ENCODE measurements at regions not wholly inside any gene's neighbourhood (a gene's known extent, or its start where the extent isn't known, plus 50 kb on each side); places are given as distances from the start of the nearest gene placed in this dataset.
A peak's percentile ranks its signal among the peaks of the same experiment; 100 is the strongest.

GRCh38 chr4:153034681-153035080 is 98.6 kb downstream of the FHDC1 start:
- ChIA-PET CTCF (interaction anchor here (0.6 to 1.6 kb wide), 2 partner anchors 49 to 93 kb away, joined by 3 read pairs; no protein-coding TSS in a partner anchor), POLR2A (no interaction called here)
- Mint-ChIP-seq H3K4me1 (ENCODE audit: low read depth, unreplicated experiment) (peaks cover 11% of the 10 kb centered on the region), H3K9me3 (ENCODE audit: unreplicated experiment) (peaks cover 16% of the 10 kb centered on the region), H3K27me3 (ENCODE audit: insufficient read depth, unreplicated experiment) (no peaks in the 10 kb centered on the region), H3K27ac (ENCODE audit: unreplicated experiment) (no peak overlapping the region), H3K4me3 (ENCODE audit: unreplicated experiment) (no peak overlapping the region), H3K36me3 (ENCODE audit: insufficient read depth, unreplicated experiment) (no peaks in the 10 kb centered on the region)
- Histone ChIP-seq H3K4me1 (no peaks in the 10 kb centered on the region), H3K4me3 (ENCODE audit: low read depth, low read length) (no peak overlapping the region), H3K9me3 (no peaks in the 10 kb centered on the region), H3K27me3 (replicated peaks; ENCODE audit: control insufficient read depth, insufficient read depth, low read length) (no peaks in the 10 kb centered on the region), H3K36me3 (ENCODE audit: control insufficient read depth, insufficient read depth, low read length) (no peaks in the 10 kb centered on the region)
- BruUV-seq (replicated peaks), result no TSS peak
- DNase-seq, result no peak
- TF ChIP-seq CTCF (IDR thresholded peaks at IDR 0.05; ENCODE audit: insufficient read depth in 1 of 2, low read depth in 1 of 2, low read length in 1 of 2, severe bottlenecking in 1 of 2, unreplicated experiment in 1 of 2), result no peak
- intact Hi-C loops (cut with micrococcal nuclease; ENCODE audit: unreplicated experiment), result loop anchor here (5.0 kb wide), 1 partner anchor 97 kb away; the partner anchor contains the start of gene FHDC1

- Mint-ChIP-seq H3K4me3 (ENCODE audit: unreplicated experiment) (no peak overlapping the region), H3K36me3 (ENCODE audit: insufficient read depth, unreplicated experiment) (no peaks in the 10 kb centered on the region), H3K4me1 (ENCODE audit: low read depth, unreplicated experiment) (peaks cover 15% of the 10 kb centered on the region), H3K27ac (ENCODE audit: unreplicated experiment) (no peak overlapping the region), H3K27me3 (ENCODE audit: insufficient read depth, unreplicated experiment) (no peaks in the 10 kb centered on the region), H3K9me3 (ENCODE audit: unreplicated experiment) (peaks cover 13% of the 10 kb centered on the region)
- Histone ChIP-seq H3K4me1 (no peaks in the 10 kb centered on the region), H3K4me3 (ENCODE audit: low read depth, low read length) (no peak overlapping the region), H3K36me3 (ENCODE audit: control insufficient read depth, insufficient read depth, low read length) (no peaks in the 10 kb centered on the region), H3K9me3 (no peaks in the 10 kb centered on the region), H3K27me3 (replicated peaks; ENCODE audit: control insufficient read depth, insufficient read depth, low read length) (no peaks in the 10 kb centered on the region)
- no TSS peak for BruUV-seq (replicated peaks)
- TF ChIP-seq CTCF (IDR thresholded peaks at IDR 0.05; ENCODE audit: insufficient read depth in 1 of 2, low read depth in 1 of 2, low read length in 1 of 2, severe bottlenecking in 1 of 2, unreplicated experiment in 1 of 2), result no peak
- intact Hi-C loops (cut with micrococcal nuclease; ENCODE audit: unreplicated experiment), result loop anchor here (5.0 kb wide), 1 partner anchor 100 kb away; the partner anchor contains the start of gene FHDC1
- DNase-seq, result no peak
- ChIA-PET CTCF (no interaction called here), POLR2A (no interaction called here)
Measured at GRCh38 chr4:153036931-153037482, 100.9 kb downstream of the FHDC1 start.

GRCh38 chr4:153038623-153039311 is 102.6 kb downstream of the FHDC1 start:
- BruUV-seq (replicated peaks), result no TSS peak
- Mint-ChIP-seq H3K36me3 (ENCODE audit: insufficient read depth, unreplicated experiment) (no peaks in the 10 kb centered on the region), H3K4me1 (ENCODE audit: low read depth, unreplicated experiment) (peaks cover 15% of the 10 kb centered on the region), H3K4me3 (ENCODE audit: unreplicated experiment) (no peak overlapping the region), H3K27me3 (ENCODE audit: insufficient read depth, unreplicated experiment) (no peaks in the 10 kb centered on the region), H3K9me3 (ENCODE audit: unreplicated experiment) (peaks cover 13% of the 10 kb centered on the region), H3K27ac (ENCODE audit: unreplicated experiment) (no peak overlapping the region)
- intact Hi-C loops (cut with micrococcal nuclease; ENCODE audit: unreplicated experiment), result loop anchor here (2.0 to 5.0 kb wide), 2 partner anchors 28 to 101 kb away; partner anchors contain the start of gene FHDC1
- Histone ChIP-seq H3K4me3 (ENCODE audit: low read depth, low read length) (no peak overlapping the region), H3K9me3 (no peaks in the 10 kb centered on the region), H3K27me3 (replicated peaks; ENCODE audit: control insufficient read depth, insufficient read depth, low read length) (no peaks in the 10 kb centered on the region), H3K36me3 (ENCODE audit: control insufficient read depth, insufficient read depth, low read length) (no peaks in the 10 kb centered on the region), H3K4me1 (no peaks in the 10 kb centered on the region)
- DNase-seq, result peak; percentile 35 to 38
- ChIA-PET CTCF (no interaction called here), POLR2A (no interaction called here)
- TF ChIP-seq CTCF (IDR thresholded peaks at IDR 0.05; ENCODE audit: insufficient read depth in 1 of 2, low read depth in 1 of 2, low read length in 1 of 2, severe bottlenecking in 1 of 2, unreplicated experiment in 1 of 2), result no peak

All from Caco-2 (cell line).